ENCODE measurements at regions not wholly inside any gene's neighbourhood (a gene's known extent, or its start where the extent isn't known, plus 50 kb on each side); places are given as distances from the start of the nearest gene placed in this dataset.

DNA sequence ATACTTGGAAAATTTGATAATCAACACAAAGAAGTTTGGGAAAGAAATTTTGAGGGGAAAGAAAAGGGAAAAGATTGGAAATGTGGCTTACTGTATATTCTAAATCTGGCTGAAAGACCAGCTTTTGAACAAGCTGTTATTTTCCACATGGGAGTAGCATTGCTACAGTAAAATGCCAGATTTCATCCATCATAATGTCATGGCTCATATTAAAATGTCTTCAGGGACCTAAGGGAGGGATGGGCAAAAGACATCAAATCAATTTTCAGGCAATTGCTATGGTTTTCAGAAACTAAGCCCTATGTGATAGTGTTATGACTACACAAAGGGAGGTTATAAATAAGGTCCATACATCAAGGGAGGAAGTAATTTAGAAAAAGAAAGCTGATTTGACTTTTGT, 1116.9 kb upstream of the CELF2 start:
- no peak for TF ChIP-seq YY1 (IDR thresholded peaks at IDR 0.05; ENCODE audit: insufficient read depth, insufficient read length)
- no peak for TF ChIP-seq ZNF274 (IDR thresholded peaks at IDR 0.05; ENCODE audit: low read depth, low read length)
